ENCODE measurements at regions not wholly inside any gene's neighbourhood (a gene's known extent, or its start where the extent isn't known, plus 50 kb on each side); places are given as distances from the start of the nearest gene placed in this dataset.
A peak's percentile ranks its signal among the peaks of the same experiment; 100 is the strongest.
"Not testable (repeated sequence)": the region's sequence is repeated elsewhere in the genome, so short reads cannot be mapped to it uniquely, and the experiment has no call there.

DNA sequence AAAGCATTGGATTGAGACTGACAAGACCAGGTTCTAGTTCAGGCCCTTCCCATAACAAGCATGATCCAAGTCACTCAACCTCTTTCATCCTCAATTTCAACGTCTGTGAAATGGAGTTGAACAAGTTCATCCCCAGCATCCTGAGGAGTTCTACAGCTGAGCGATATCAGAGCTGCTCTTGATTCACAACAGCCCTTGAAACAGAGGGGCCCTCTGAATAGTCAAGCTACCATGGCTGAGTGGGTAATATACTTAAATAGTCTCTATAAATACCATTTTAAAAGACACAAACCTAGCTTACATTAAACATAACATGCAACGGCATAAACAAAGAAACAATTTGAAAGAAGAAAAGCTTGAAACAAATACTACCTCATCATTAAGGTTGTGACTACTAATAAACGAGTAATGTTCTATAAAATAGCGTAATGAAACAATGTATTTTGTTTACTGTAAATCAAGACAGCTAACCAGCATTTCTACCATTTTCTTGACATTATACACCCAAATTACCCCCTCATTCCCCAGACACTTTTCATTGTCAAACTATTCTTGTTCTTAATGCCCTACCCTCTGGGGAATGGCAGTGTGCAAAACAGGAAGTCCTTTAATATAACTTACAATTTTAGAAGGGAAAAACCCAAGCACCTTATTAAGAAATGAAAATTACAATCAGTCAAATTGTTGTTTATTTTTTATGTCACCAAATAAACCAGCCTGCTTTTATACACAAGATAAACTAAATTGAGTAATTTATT, 202.3 kb downstream of the PARM1 start:
- no peak overlapping the region for H3K4me3 ChIP-seq (ENCODE audit: low read depth, low read length, poor library complexity, severe bottlenecking)
- H3K4me2 ChIP-seq (ENCODE audit: low read length), result peak overlapping the region; percentile 26; the same call in 1 of the 2 replicates
- H3K36me3 ChIP-seq (ENCODE audit: insufficient read depth, low read length), result no peaks in the 10 kb centered on the region
- H3K9me2 ChIP-seq (ENCODE audit: low read depth, low read length), result no peaks in the 10 kb centered on the region
- H2AFZ ChIP-seq (ENCODE audit: low read length), result no peak overlapping the region
- H3K79me2 ChIP-seq (ENCODE audit: insufficient read depth, low read length), result no peaks in the 10 kb centered on the region
- no peak overlapping the region for H3K9ac ChIP-seq (ENCODE audit: low read length)
- H3K27ac ChIP-seq (ENCODE audit: low read depth, low read length, poor library complexity, severe bottlenecking), result peak overlapping the region; percentile 14
- no peaks in the 10 kb centered on the region for H4K20me1 ChIP-seq (ENCODE audit: insufficient read depth, low read length)
- TF ChIP-seq, protein P1, sequence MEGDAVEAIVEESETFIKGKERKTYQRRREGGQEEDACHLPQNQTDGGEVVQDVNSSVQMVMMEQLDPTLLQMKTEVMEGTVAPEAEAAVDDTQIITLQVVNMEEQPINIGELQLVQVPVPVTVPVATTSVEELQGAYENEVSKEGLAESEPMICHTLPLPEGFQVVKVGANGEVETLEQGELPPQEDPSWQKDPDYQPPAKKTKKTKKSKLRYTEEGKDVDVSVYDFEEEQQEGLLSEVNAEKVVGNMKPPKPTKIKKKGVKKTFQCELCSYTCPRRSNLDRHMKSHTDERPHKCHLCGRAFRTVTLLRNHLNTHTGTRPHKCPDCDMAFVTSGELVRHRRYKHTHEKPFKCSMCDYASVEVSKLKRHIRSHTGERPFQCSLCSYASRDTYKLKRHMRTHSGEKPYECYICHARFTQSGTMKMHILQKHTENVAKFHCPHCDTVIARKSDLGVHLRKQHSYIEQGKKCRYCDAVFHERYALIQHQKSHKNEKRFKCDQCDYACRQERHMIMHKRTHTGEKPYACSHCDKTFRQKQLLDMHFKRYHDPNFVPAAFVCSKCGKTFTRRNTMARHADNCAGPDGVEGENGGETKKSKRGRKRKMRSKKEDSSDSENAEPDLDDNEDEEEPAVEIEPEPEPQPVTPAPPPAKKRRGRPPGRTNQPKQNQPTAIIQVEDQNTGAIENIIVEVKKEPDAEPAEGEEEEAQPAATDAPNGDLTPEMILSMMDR (IDR thresholded peaks at IDR 0.05; ENCODE audit: low read length), result no peak
- TF ChIP-seq EZH2 (IDR thresholded peaks at IDR 0.05; ENCODE audit: borderline replicate concordance, low read length), result no peak
- no peaks in the 10 kb centered on the region for H3K27me3 ChIP-seq (ENCODE audit: insufficient read depth, low read length)
- H3K4me1 ChIP-seq (ENCODE audit: insufficient read depth, low read length, severe bottlenecking), result peaks cover 30% of the 10 kb centered on the region
- H3F3A ChIP-seq (ENCODE audit: insufficient read depth, low read length), result no peaks in the 10 kb centered on the region
- no peaks in the 10 kb centered on the region for H3K9me3 ChIP-seq (ENCODE audit: low read length)

DNA sequence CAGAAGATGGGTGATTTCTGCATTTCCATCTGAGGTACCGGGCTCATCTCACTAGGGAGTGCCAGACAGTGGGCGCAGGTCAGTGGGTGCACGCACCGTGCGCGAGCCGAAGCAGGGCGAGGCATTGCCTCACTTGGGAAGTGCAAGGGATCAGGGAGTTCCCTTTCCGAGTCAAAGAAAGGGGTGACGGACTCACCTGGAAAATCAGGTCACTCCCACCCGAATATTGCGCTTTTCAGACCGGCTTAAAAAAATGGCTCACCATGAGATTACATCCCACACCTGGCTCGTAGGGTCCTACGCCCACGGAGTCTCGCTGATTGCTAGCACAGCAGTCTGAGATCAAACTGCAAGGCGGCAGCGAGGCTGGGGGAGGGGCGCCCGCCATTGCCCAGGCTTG, 194.0 kb downstream of the PARM1 start:
- not testable (repeated sequence) for H2AFZ ChIP-seq (ENCODE audit: low read length); H3K9me3 ChIP-seq (ENCODE audit: low read length); H3K9me2 ChIP-seq (ENCODE audit: low read depth, low read length); H3F3A ChIP-seq (ENCODE audit: insufficient read depth, low read length); H3K27me3 ChIP-seq (ENCODE audit: insufficient read depth, low read length); H3K4me1 ChIP-seq (ENCODE audit: insufficient read depth, low read length, severe bottlenecking); H3K36me3 ChIP-seq (ENCODE audit: insufficient read depth, low read length); H4K20me1 ChIP-seq (ENCODE audit: insufficient read depth, low read length); H3K79me2 ChIP-seq (ENCODE audit: insufficient read depth, low read length)
- peak overlapping the region; percentile 23 for H3K27ac ChIP-seq (ENCODE audit: low read depth, low read length, poor library complexity, severe bottlenecking)
- peak overlapping the region; percentile 53 for H3K4me3 ChIP-seq (ENCODE audit: low read depth, low read length, poor library complexity, severe bottlenecking)
- H3K9ac ChIP-seq (ENCODE audit: low read length), result peak overlapping the region; percentile 20; the same call in 1 of the 2 replicates
- H3K4me2 ChIP-seq (ENCODE audit: low read length), result peak overlapping the region; percentile 57

- H3K27ac ChIP-seq (ENCODE audit: low read depth, low read length, poor library complexity, severe bottlenecking), result peak overlapping the region; percentile 23
- no peaks in the 10 kb centered on the region for H4K20me1 ChIP-seq (ENCODE audit: insufficient read depth, low read length)
- no peaks in the 10 kb centered on the region for H3K79me2 ChIP-seq (ENCODE audit: insufficient read depth, low read length)
- H3K9me2 ChIP-seq (ENCODE audit: low read depth, low read length), result no peaks in the 10 kb centered on the region
- peak overlapping the region; percentile 57 for H3K4me2 ChIP-seq (ENCODE audit: low read length)
- no peaks in the 10 kb centered on the region for H3K36me3 ChIP-seq (ENCODE audit: insufficient read depth, low read length)
- peak overlapping the region; percentile 53 for H3K4me3 ChIP-seq (ENCODE audit: low read depth, low read length, poor library complexity, severe bottlenecking)
- no peaks in the 10 kb centered on the region for H3K27me3 ChIP-seq (ENCODE audit: insufficient read depth, low read length)
- no peak for TF ChIP-seq EZH2 (IDR thresholded peaks at IDR 0.05; ENCODE audit: borderline replicate concordance, low read length)
- TF ChIP-seq, protein P1 (IDR thresholded peaks at IDR 0.05; ENCODE audit: low read length), result no peak
- peaks cover 7% of the 10 kb centered on the region for H3K4me1 ChIP-seq (ENCODE audit: insufficient read depth, low read length, severe bottlenecking)
- H3K9me3 ChIP-seq (ENCODE audit: low read length), result no peaks in the 10 kb centered on the region
- no peak overlapping the region for H2AFZ ChIP-seq (ENCODE audit: low read length)
- no peaks in the 10 kb centered on the region for H3F3A ChIP-seq (ENCODE audit: insufficient read depth, low read length)
- peak overlapping the region; percentile 20; the same call in 1 of the 2 replicates for H3K9ac ChIP-seq (ENCODE audit: low read length)
Measured at GRCh38 chr4:75126058-75126457, 193.1 kb downstream of the PARM1 start.
